Esophagus squamous epithelium (tissue), 4 donors: ENCODE measurements at regions not wholly inside any gene's neighbourhood (a gene's known extent, or its start where the extent isn't known, plus 50 kb on each side); places are given as distances from the start of the nearest gene placed in this dataset.

ENCODE experiments used
- CTCF ChIP-seq, 6 experiments: fragments of 450-650 bp in 4 of 6; fragments of 200-600 bp in 2 of 6; sonication (generic) in 2 of 6; IDR thresholded peaks; one replicate each; pipeline ENCODE4 v1.5.1; 2016 to 2019; ENCODE audit warnings: antibody characterized with exemption in 6 of 6, mild to moderate bottlenecking in 4 of 6, moderate library complexity in 4 of 6
- POLR2A ChIP-seq, 4 donors: fragments of 450-650 bp; IDR thresholded peaks; one replicate each; pipeline ENCODE4 v1.6.1; 2017; ENCODE audit warnings: antibody characterized with exemption in 4 of 4, mild to moderate bottlenecking in 4 of 4, moderate library complexity in 3 of 4

GRCh38 chr1:157437296-157437695, 115.0 kb downstream of the FCRL5 start:
- TF ChIP-seq CTCF (IDR thresholded peaks at IDR 0.05) (no peak), POLR2A (IDR thresholded peaks at IDR 0.05) (no peak)
